ENCODE measurements at regions not wholly inside any gene's neighbourhood (a gene's known extent, or its start where the extent isn't known, plus 50 kb on each side); places are given as distances from the start of the nearest gene placed in this dataset.
"Not testable (repeated sequence)": the region's sequence is repeated elsewhere in the genome, so short reads cannot be mapped to it uniquely, and the experiment has no call there.

DNA sequence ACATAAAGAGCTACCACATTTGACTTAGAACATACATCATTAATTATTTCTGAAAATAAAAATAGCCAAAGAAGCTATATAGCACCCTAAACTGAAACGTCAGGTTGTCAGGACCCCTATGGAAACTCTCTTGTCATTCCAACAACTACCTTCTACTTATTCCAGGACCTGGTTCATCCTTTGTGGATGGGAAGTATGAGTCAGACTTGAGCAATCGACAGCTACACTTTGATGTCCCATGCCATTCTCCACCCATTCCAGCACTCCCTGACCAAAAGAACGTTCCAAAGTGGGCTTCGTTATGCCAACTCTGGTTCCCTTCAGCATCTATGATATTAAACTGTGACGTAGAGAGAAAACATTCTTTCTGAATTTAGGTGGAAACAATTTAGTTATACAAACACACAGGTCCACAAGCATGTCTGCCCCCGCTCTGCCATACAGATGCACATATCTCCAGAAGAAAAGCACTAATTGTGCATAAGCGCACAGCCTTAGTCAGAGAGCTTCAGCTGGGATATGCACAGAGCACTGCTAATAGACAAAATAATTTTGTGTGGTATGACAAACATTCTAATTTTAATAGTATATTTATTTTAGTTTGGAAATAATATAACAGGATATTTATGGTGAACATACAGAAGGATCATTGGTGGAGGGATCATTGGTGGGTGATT is 723.1 kb upstream of the B3GALT2 start:
- no peak for DNase-seq
- Histone ChIP-seq H3K36me3 (no peaks in the 10 kb centered on the region), H3K4me3 (no peak overlapping the region), H3K4me1 (no peaks in the 10 kb centered on the region), H3K9me3 (no peaks in the 10 kb centered on the region), H3K27me3 (no peaks in the 10 kb centered on the region), H3K27ac (no peak overlapping the region)
- no peak for TF ChIP-seq POLR2A (IDR thresholded peaks at IDR 0.05)
- TF ChIP-seq, protein P1, sequence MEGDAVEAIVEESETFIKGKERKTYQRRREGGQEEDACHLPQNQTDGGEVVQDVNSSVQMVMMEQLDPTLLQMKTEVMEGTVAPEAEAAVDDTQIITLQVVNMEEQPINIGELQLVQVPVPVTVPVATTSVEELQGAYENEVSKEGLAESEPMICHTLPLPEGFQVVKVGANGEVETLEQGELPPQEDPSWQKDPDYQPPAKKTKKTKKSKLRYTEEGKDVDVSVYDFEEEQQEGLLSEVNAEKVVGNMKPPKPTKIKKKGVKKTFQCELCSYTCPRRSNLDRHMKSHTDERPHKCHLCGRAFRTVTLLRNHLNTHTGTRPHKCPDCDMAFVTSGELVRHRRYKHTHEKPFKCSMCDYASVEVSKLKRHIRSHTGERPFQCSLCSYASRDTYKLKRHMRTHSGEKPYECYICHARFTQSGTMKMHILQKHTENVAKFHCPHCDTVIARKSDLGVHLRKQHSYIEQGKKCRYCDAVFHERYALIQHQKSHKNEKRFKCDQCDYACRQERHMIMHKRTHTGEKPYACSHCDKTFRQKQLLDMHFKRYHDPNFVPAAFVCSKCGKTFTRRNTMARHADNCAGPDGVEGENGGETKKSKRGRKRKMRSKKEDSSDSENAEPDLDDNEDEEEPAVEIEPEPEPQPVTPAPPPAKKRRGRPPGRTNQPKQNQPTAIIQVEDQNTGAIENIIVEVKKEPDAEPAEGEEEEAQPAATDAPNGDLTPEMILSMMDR (IDR thresholded peaks at IDR 0.05), result no peak

DNA sequence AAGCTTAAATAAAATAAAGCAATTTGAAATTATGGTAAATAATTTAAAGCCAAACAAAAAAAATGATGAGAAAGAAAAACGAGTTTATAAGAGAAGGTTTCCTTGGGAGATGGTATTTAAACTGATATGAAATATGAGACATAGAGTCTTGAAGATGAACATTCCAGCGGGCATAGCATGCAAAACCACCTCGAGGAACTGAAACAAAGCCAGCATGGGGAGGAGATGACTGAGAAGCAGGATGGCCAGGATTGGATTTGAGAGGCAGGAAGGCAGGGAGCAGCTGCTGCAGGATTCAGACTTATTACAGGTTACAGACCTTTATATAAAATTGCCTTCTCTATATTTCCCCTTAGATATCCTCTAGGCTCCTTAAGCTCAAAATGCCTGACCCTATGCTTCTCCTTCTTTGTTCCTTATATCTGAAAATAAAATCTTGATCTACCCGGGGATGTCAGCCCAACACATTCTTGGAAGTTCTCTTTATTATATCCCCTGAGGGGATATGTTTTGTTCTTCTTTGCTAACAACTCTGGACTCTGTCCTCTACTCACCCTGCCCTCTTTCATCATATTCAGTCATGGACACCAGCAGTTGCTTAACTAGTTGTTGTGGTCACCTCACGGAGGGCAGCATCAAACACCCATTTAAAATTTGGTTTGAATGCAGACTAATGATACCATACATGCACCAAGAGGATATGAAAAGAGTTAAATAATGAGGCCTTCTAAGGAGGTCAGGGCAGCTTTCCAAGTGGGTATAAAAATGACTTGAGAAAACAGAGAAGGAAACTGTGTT is 719.1 kb upstream of the B3GALT2 start:
- Histone ChIP-seq H3K36me3 (no peaks in the 10 kb centered on the region), H3K4me1 (no peaks in the 10 kb centered on the region), H3K9me3 (no peaks in the 10 kb centered on the region), H3K4me3 (no peak overlapping the region), H3K27me3 (no peaks in the 10 kb centered on the region), H3K27ac (no peak overlapping the region)
- DNase-seq, result no peak
- no peak for TF ChIP-seq POLR2A (IDR thresholded peaks at IDR 0.05)
- TF ChIP-seq, protein P1 (IDR thresholded peaks at IDR 0.05), result no peak

DNA sequence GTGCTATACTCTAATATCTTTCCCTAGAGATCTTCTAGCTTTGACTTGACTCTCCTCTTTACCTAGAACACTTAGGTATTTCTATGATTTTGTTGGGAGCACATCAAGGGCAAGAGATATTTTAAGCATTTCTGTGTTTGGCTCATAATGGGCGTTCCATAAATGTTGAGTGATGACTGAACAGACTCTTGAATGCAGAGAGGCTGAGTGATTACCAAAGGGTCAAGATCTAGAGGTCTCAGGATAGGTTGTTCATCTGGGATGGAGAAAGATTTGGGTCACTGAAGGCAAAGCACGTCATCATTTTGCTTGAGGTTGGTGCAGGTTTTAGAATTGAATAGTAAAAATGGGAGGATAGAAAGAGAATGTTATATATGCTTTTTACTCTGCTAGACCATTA is 705.4 kb upstream of the B3GALT2 start:
- H3K9me3 ChIP-seq, result no peaks in the 10 kb centered on the region
- TF ChIP-seq POLR2A (IDR thresholded peaks at IDR 0.05), result no peak
- TF ChIP-seq, protein P1 (IDR thresholded peaks at IDR 0.05), result no peak
- H3K27ac ChIP-seq, result no peak overlapping the region
- DNase-seq, result no peak
- H3K27me3 ChIP-seq, result no peaks in the 10 kb centered on the region
- no peak overlapping the region for H3K4me3 ChIP-seq
- H3K36me3 ChIP-seq, result no peaks in the 10 kb centered on the region
- no peaks in the 10 kb centered on the region for H3K4me1 ChIP-seq

DNA sequence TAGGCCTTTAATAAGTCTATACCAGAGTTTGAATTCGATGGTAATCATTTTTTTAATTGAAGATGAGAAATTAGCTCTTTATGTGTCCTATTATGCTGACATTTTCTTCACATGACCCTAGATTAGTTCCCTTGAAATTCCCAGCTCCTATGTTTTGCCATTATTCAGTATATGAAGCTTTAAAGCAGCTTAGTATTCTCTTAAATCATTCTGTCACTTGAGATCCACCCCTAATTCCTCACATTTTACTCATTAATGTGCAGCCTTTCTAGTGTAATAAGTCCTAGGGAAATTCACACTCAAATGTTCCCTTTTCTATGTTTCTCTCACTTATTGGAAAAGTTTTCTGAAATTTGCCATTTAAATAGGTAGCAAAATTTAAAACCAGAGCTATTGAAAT is 704.5 kb upstream of the B3GALT2 start:
- Histone ChIP-seq H3K27me3 (no peaks in the 10 kb centered on the region), H3K4me1 (no peaks in the 10 kb centered on the region), H3K36me3 (no peaks in the 10 kb centered on the region), H3K27ac (no peak overlapping the region), H3K9me3 (no peaks in the 10 kb centered on the region), H3K4me3 (no peak overlapping the region)
- TF ChIP-seq, protein P1 (IDR thresholded peaks at IDR 0.05), result no peak
- TF ChIP-seq POLR2A (IDR thresholded peaks at IDR 0.05), result no peak
- no peak for DNase-seq

DNA sequence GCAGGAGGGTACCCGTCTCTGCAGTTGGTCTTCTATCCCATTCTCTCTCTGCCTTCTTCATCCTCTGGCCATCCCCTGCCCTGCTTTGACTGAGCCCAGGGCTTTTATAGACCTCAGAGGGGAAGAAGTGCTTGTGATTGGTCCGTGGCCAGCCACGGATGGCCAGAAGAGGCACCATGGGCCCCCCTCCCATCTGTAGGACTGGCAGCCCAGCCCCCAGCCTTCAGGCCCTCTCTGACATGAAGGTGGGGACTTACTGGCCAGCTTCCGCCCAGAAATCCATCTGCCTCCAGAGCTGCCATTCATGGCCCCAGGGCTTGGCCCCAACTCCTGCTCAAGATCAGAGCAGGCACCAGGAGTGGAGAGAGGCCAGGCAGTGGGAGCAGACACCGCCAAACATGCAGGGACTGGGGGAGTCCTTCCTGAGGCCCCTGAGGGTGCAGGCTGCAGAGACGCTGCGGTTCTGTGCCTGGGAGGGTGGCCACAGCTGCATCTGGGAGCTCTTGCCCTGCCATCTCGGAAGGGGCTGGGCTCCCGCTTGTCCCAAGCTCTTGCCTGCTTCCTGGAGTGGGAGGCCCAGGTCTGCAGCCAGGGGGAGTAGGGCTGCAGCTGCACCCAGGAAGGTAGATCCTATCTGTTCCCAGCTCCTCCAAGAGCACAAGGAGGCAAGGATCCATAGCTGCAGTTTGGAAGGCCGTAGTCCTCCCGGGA is 698.6 kb upstream of the B3GALT2 start:
- Histone ChIP-seq H3K4me3 (no peak overlapping the region), H3K27ac (no peak overlapping the region), H3K9me3 (no peaks in the 10 kb centered on the region), H3K27me3 (no peaks in the 10 kb centered on the region), H3K4me1 (no peaks in the 10 kb centered on the region), H3K36me3 (no peaks in the 10 kb centered on the region)
- DNase-seq, result no peak
- TF ChIP-seq POLR2A (IDR thresholded peaks at IDR 0.05), result no peak
- TF ChIP-seq, protein P1 (IDR thresholded peaks at IDR 0.05), result no peak

DNA sequence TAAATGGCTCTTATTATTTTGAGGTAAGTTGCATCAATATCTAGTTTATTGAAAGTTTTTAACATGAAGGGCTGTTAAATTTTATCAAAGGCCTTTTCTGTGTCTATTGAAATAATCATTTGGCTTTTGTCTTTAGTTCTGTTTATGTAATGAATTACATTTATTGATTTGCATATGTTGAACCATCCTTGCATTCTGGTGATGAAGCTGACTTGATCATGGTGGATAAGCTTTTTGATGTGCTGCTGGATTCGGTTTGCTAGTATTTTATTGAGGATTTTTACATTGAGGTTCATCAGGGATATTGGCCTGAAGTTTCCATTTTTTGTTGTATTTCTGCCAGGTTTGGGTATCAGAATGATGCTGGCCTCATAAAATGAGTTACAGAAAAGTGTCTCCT is 691.5 kb upstream of the B3GALT2 start:
- DNase-seq, H3K9me3 ChIP-seq, H3K27me3 ChIP-seq: not testable (repeated sequence)

More for the DNA sequence above, 691.5 kb upstream of the B3GALT2 start:
- H3K4me1 ChIP-seq, H3K27ac ChIP-seq, H3K36me3 ChIP-seq, H3K4me3 ChIP-seq: not testable (repeated sequence)
